ENCODE measurements at regions not wholly inside any gene's neighbourhood (a gene's known extent, or its start where the extent isn't known, plus 50 kb on each side); places are given as distances from the start of the nearest gene placed in this dataset.

DNA sequence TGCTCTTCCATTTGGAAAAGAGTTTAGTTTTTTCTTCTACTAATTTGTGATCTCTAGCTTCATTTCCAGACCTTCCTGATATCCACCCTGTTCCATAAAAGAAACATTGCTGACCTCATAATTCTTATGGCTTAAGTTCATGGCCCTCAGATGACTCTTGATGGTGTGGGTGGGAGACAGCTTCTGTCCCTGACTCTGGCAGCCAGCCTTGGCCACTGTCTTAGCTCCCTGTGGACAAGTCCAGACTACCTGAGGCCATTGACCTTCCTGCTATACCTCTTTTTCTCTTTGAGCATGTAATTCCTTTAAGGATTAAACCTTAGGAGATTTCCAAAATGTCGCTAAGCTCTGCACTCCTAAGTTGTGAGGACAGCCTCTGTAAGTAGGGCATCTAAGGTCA, 101.1 kb upstream of the DAP start:
- H3K27me3 ChIP-seq (replicated peaks in 1 of 4; ENCODE audit: control extremely low read depth in 1 of 4, control insufficient read depth in 3 of 4, insufficient read depth in 4 of 4, low read length in 3 of 4), result peaks cover 0 to 10% (median 2%) of the 10 kb centered on the region in 4 experiments
- no peak overlapping the region for H2AFZ ChIP-seq (ENCODE audit: insufficient read depth, low read depth, low read length, poor library complexity, severe bottlenecking)
- peaks cover 3% of the 10 kb centered on the region for H3K4me1 Mint-ChIP-seq
- H3K27ac ChIP-seq (ENCODE audit: low read length in 2 of 2), result no peak overlapping the region
- H3K4me2 ChIP-seq (replicated peaks; ENCODE audit: low read depth, low read length, poor library complexity, severe bottlenecking), result no peak overlapping the region
- H3K9me3 Mint-ChIP-seq (ENCODE audit: insufficient read depth), result no peaks in the 10 kb centered on the region
- no peaks in the 10 kb centered on the region for H3K4me1 ChIP-seq (ENCODE audit: control insufficient read depth in 2 of 2, insufficient read depth in 2 of 2, low read length in 2 of 2)
- no peaks in the 10 kb centered on the region for H3K79me2 ChIP-seq (ENCODE audit: control insufficient read depth, insufficient read depth, low read length)
- no peaks in the 10 kb centered on the region for H4K20me1 ChIP-seq (ENCODE audit: control insufficient read depth, insufficient read depth, low read length, poor library complexity, severe bottlenecking)
- no peak for ATAC-seq (ENCODE audit: low read depth)
- CTCF ChIA-PET, result no interaction called here
- TF ChIP-seq, protein P1, sequence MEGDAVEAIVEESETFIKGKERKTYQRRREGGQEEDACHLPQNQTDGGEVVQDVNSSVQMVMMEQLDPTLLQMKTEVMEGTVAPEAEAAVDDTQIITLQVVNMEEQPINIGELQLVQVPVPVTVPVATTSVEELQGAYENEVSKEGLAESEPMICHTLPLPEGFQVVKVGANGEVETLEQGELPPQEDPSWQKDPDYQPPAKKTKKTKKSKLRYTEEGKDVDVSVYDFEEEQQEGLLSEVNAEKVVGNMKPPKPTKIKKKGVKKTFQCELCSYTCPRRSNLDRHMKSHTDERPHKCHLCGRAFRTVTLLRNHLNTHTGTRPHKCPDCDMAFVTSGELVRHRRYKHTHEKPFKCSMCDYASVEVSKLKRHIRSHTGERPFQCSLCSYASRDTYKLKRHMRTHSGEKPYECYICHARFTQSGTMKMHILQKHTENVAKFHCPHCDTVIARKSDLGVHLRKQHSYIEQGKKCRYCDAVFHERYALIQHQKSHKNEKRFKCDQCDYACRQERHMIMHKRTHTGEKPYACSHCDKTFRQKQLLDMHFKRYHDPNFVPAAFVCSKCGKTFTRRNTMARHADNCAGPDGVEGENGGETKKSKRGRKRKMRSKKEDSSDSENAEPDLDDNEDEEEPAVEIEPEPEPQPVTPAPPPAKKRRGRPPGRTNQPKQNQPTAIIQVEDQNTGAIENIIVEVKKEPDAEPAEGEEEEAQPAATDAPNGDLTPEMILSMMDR (IDR thresholded peaks at IDR 0.05), result no peak
- no peak for TF ChIP-seq EZH2 (IDR thresholded peaks at IDR 0.05; ENCODE audit: borderline replicate concordance, insufficient read depth, low read depth, low read length, poor library complexity, severe bottlenecking)
- no peak overlapping the region for H3K4me3 Mint-ChIP-seq
- intact Hi-C loops (cut with micrococcal nuclease), result loop anchor here (2.0 kb wide), 1 partner anchor 409 kb away; no protein-coding TSS in a partner anchor
- H3K9me3 ChIP-seq (ENCODE audit: control extremely low read depth in 1 of 3, control insufficient read depth in 2 of 3, insufficient read depth in 1 of 3, low read length in 2 of 3), result no peaks in the 10 kb centered on the region
- POLR2A ChIA-PET, result no interaction called here
- WGBS (ENCODE audit: insufficient coverage), result no CpG with 5 or more reads among the region's 1 CpG
- H3K4me3 ChIP-seq (ENCODE audit: control extremely low read depth in 1 of 5, extremely low read depth in 1 of 5, insufficient read depth in 1 of 5, low read depth in 2 of 5, low read length in 4 of 5), result no peak overlapping the region
- H3K36me3 ChIP-seq (replicated peaks in 1 of 2; ENCODE audit: control extremely low read depth in 1 of 2, control insufficient read depth in 1 of 2, extremely low read depth in 1 of 2, insufficient read depth in 2 of 2, low read length in 1 of 2), result no peaks in the 10 kb centered on the region
- peaks cover 20% of the 10 kb centered on the region for H3K27me3 Mint-ChIP-seq
- no peak for DNase-seq
- H3K27ac Mint-ChIP-seq, result no peak overlapping the region
- H3K9ac ChIP-seq (ENCODE audit: low read length), result no peak overlapping the region

- H3K4me1 ChIP-seq (ENCODE audit: control insufficient read depth in 2 of 2, insufficient read depth in 2 of 2, low read length in 2 of 2), result no peaks in the 10 kb centered on the region
- no peak overlapping the region for H3K9ac ChIP-seq (ENCODE audit: low read length)
- no peak overlapping the region for H3K27ac ChIP-seq (ENCODE audit: low read length in 2 of 2)
- Mint-ChIP-seq H3K4me3 (no peak overlapping the region), H3K9me3 (ENCODE audit: insufficient read depth) (no peaks in the 10 kb centered on the region), H3K4me1 (peaks cover 6% of the 10 kb centered on the region), H3K27ac (no peak overlapping the region), H3K27me3 (peaks cover 26% of the 10 kb centered on the region)
- CTCF ChIA-PET, result interaction anchor here (1.2 to 1.7 kb wide), 2 partner anchors 10 to 15 kb away, joined by 3 to 4 read pairs; no protein-coding TSS in a partner anchor
- ATAC-seq (ENCODE audit: low read depth) (no peak), DNase-seq (no peak)
- intact Hi-C loops (cut with micrococcal nuclease), result no loop called here
- H2AFZ ChIP-seq (ENCODE audit: insufficient read depth, low read depth, low read length, poor library complexity, severe bottlenecking), result no peak overlapping the region
- H3K36me3 ChIP-seq (replicated peaks in 1 of 2; ENCODE audit: control extremely low read depth in 1 of 2, control insufficient read depth in 1 of 2, extremely low read depth in 1 of 2, insufficient read depth in 2 of 2, low read length in 1 of 2), result no peaks in the 10 kb centered on the region
- H3K4me2 ChIP-seq (replicated peaks; ENCODE audit: low read depth, low read length, poor library complexity, severe bottlenecking), result no peak overlapping the region
- no peak overlapping the region for H3K4me3 ChIP-seq (ENCODE audit: control extremely low read depth in 1 of 5, extremely low read depth in 1 of 5, insufficient read depth in 1 of 5, low read depth in 2 of 5, low read length in 4 of 5)
- H3K79me2 ChIP-seq (ENCODE audit: control insufficient read depth, insufficient read depth, low read length), result no peaks in the 10 kb centered on the region
- peaks cover 0 to 12% (median 2%) of the 10 kb centered on the region in 4 experiments for H3K27me3 ChIP-seq (replicated peaks in 1 of 4; ENCODE audit: control extremely low read depth in 1 of 4, control insufficient read depth in 3 of 4, insufficient read depth in 4 of 4, low read length in 3 of 4)
- no peaks in the 10 kb centered on the region for H4K20me1 ChIP-seq (ENCODE audit: control insufficient read depth, insufficient read depth, low read length, poor library complexity, severe bottlenecking)
- TF ChIP-seq, protein P1 (IDR thresholded peaks at IDR 0.05), result no peak
- no peak for TF ChIP-seq EZH2 (IDR thresholded peaks at IDR 0.05; ENCODE audit: borderline replicate concordance, insufficient read depth, low read depth, low read length, poor library complexity, severe bottlenecking)
- WGBS (ENCODE audit: insufficient coverage), result 74% methylated on average over 3 of the region's 3 CpGs
- POLR2A ChIA-PET, result no interaction called here
- H3K9me3 ChIP-seq (ENCODE audit: control extremely low read depth in 1 of 3, control insufficient read depth in 2 of 3, insufficient read depth in 1 of 3, low read length in 2 of 3), result no peaks in the 10 kb centered on the region
These were observed 100.4 kb upstream of the DAP start for GRCh38 chr5:10861423-10861790.
